ENCODE measurements at regions not wholly inside any gene's neighbourhood (a gene's known extent, or its start where the extent isn't known, plus 50 kb on each side); places are given as distances from the start of the nearest gene placed in this dataset.
"Not testable (repeated sequence)": the region's sequence is repeated elsewhere in the genome, so short reads cannot be mapped to it uniquely, and the experiment has no call there.

GRCh38 chr11:14591046-14591445, 52.6 kb upstream of the PDE3B start:
- TF ChIP-seq ASH2L (IDR thresholded peaks at IDR 0.05; ENCODE audit: borderline replicate concordance, low read depth); GABPA (IDR thresholded peaks at IDR 0.05; ENCODE audit: low read depth); RCOR1 (conservative IDR thresholded peaks at IDR 0.05; ENCODE audit: low read depth, low read length); YY1 (IDR thresholded peaks at IDR 0.05; ENCODE audit: low read depth, low read length); NFYB (IDR thresholded peaks at IDR 0.05; ENCODE audit: insufficient read depth, low read depth, low read length); NKRF (conservative IDR thresholded peaks at IDR 0.05); EZH2 (IDR thresholded peaks at IDR 0.05; ENCODE audit: borderline replicate concordance, control insufficient read depth, low read depth, low read length); ZBTB11 (CRISPR knock-in tag; IDR thresholded peaks at IDR 0.05); CHD2 (IDR thresholded peaks at IDR 0.05; ENCODE audit: borderline replicate concordance, low read depth, low read length): not testable (repeated sequence)
- TF ChIP-seq, protein P1, sequence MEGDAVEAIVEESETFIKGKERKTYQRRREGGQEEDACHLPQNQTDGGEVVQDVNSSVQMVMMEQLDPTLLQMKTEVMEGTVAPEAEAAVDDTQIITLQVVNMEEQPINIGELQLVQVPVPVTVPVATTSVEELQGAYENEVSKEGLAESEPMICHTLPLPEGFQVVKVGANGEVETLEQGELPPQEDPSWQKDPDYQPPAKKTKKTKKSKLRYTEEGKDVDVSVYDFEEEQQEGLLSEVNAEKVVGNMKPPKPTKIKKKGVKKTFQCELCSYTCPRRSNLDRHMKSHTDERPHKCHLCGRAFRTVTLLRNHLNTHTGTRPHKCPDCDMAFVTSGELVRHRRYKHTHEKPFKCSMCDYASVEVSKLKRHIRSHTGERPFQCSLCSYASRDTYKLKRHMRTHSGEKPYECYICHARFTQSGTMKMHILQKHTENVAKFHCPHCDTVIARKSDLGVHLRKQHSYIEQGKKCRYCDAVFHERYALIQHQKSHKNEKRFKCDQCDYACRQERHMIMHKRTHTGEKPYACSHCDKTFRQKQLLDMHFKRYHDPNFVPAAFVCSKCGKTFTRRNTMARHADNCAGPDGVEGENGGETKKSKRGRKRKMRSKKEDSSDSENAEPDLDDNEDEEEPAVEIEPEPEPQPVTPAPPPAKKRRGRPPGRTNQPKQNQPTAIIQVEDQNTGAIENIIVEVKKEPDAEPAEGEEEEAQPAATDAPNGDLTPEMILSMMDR (IDR thresholded peaks at IDR 0.05 in 2 of 3, conservative IDR thresholded peaks at IDR 0.05 in 1 of 3; ENCODE audit: control insufficient read depth in 2 of 3, extremely low read depth in 1 of 3, insufficient read depth in 1 of 3, low read depth in 3 of 3, low read length in 3 of 3) = not testable (repeated sequence)
